HT1080 (cell line): ENCODE measurements at regions not wholly inside any gene's neighbourhood (a gene's known extent, or its start where the extent isn't known, plus 50 kb on each side); places are given as distances from the start of the nearest gene placed in this dataset. TPM values are rescaled to one million over a fixed set of nuclear protein-coding genes. Genes with fewer than 3 reads are reported as not detected.

Source experiments
- DNase-seq: peaks from one replicate; pipeline ENCODE4 v3.0.0-alpha.2; 2015; ENCODE audit warnings: low read depth
- small RNA-seq: library from RNA; depleted of rRNA; stranded (forward); fragments of <200 nt; gene quantifications from one replicate; pipeline ENCODE3, GENCODE V24; 2014

DNA sequence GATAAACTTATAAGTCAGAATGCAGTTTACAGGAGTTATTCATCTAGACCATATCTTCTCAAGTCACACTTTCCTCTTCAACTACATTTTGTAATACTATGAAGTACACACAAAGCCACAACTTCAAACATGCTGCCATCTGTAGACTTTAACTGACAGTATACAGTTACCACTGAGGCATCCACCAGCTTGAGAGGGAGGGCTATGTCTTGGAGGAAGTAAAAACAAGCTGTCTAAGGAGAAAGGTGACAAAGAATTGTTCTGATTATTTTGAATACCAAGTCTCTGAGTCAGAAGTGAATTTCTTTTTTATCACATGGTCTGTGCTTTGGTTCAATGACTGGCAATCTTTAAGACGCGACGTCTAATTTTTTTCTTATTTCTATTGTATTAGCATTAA lies 97.6 kb upstream of the CDH10 start:
- DNase-seq: peak; percentile 38

DNA sequence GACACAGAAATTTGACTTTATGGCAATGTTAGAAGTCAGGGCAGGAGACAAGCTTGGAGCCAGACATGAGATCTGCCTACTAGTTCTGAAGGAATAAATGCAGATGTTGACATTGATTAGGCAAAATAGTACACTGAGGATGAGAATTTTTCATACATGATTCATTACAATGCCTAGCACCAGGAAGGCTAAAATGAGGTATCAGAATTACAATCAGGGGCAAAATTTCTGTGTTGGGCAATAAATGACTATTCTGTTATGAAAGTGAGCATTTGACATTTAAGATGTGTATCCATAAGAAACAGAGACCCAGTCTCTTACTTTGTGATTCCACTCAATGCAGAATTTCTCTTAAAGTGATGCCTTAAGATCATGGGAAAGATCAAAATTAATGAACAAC lies 92.4 kb upstream of the CDH10 start:
- DNase-seq: no peak

DNA sequence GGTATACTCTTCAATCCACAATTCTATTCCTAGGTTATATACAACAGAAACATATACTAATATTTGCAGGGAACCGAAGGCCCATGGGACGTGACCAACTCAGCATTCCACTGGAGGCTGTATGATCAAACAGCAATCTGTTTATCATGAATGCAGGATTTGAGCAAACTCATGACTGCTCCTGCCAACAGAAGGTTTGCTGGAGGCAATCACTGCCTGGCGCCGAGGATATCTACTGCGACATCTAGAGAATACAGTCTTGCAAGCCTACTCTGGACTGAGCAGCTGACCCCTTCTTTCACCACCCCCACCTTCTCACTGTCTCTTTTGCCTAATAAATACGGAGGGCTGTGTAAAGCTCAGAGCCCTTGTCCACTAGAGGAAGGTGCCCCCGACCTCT lies 90.5 kb upstream of the CDH10 start:
- DNase-seq: no peak

DNA sequence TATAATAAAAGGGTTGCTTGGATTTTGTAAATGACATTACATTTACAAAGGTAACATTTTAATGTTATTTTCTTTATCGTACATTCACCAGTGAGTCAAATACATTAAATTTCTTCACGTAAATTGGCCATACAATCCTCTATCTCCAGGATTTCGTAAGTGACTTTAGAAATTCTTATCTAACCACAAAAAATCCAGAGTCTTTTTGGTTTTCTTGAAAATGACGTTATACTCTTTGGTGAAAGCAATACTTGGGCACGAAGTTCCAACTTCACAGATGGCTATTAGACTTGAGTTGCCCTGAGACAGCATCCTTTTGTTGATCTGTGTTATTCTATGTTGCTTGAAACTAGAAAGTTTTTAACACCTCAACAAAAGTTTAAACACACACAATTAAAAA lies 87.4 kb upstream of the CDH10 start:
- DNase-seq: no peak

DNA sequence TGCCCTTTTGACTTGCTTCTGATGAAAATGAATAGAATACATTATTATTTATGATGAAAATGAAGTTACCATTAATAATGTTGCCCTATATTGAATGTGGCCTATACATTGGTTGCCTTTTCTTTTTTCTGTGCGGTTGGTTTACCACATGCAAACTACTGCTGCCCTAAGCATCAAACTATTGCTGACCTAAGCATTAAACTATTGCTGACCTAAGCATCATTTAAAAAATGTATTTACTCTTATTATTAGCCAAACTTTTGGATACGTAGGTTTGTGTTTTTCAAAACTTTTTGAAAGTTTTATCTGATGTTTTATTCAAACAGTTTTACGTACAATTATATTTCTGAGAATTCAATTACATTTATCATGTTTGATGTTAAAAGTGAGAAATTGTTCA lies 76.0 kb upstream of the CDH10 start:
- DNase-seq: no peak

DNA sequence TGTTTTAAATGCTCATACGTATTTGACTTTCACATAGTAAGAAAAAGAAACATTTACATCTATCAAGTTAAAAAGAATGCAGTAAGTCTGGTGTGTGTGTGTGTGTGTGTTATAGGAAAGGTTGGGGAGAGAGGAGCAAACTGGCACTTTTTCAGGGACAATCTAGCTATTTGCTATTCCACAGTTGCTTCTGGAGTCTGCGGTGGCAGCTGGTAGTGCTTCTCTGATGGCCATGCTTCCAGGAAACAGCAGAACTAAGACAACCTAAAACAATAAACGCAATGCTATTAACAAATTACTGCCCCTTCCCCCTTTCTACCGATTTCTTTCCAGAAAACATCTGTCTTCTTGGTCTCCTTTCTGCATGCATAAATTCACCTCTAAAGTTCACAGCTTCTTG lies 70.0 kb upstream of the CDH10 start:
- DNase-seq: peak; percentile 34

DNA sequence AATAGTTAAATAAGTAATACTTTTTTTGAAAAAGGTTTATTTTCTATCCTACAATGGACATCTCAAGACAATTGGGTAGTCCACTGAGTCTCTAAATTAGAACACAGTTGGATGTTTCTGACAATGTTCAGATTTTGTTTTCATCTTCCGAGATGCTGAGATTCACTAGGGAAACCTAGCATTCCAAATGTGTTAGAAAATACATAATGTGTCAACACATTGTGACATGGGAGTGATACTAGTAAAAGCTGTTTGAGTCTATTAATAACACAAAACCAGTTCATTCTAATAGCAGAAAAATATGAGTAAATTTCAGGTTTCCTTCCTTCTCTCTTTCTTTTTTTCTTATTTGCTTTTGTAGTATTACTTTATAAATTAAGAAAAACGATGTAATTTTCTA lies 68.2 kb upstream of the CDH10 start:
- no peak for DNase-seq

DNA sequence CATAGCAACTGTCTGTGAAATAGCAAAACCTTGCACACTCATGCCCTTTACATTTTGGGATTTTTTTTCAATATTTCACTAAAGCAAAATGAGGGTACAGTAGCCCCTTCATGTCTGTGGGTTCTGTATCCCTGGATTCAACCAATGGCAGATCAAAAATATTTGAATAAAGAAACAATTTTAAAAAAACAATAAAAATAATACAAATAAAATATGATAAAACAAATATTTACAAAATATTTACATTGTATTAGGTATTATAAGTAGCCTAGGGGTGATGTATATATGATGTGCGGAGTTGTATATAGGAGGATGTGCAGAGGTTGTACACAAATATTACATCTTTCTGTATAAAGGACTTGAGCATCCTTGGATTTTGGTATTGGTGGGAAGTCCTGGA lies 67.3 kb upstream of the CDH10 start:
- DNase-seq: no peak

DNA sequence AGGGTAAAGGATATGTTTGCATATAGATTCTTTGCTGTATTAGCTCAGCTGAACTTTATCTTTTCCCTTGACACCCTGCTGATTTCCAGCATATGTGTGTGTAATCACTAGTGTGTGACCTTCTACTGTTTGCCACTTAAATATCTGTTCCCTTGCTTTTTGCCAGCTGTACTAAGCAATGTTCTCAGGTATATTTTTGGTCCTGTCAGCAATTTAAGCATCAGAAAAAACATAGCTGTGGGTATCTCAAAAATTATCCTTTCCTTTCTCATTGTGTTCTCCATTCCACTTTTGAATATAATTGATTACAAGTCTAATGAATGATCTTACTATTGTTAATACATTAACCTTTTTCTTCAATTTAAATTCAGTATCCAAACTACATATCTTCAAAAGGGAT lies 59.2 kb upstream of the CDH10 start:
- no peak for DNase-seq

Small RNA genes lying in the stretch of these regions (small RNA-seq; reads per million reads assigned to genes)
- gene AC022140.2 (not detected), gene AC106754.2 (not detected), gene BTG4P1 (not detected), gene RF00019 (not detected), gene RF00070 (not detected), gene RNU6-374P (not detected)
